Stomach (tissue), 4 donors: ENCODE measurements at regions not wholly inside any gene's neighbourhood (a gene's known extent, or its start where the extent isn't known, plus 50 kb on each side); places are given as distances from the start of the nearest gene placed in this dataset.

Experiments
- EP300 ChIP-seq: sonication (generic); formaldehyde crosslinking; IDR thresholded peaks from one replicate; pipeline ENCODE4 v1.6.1; 2017; ENCODE audit warnings: antibody characterized with exemption
- POLR2A ChIP-seq, 4 donors: fragments of 450-650 bp; IDR thresholded peaks; one replicate each; pipeline ENCODE4 v1.6.1; 2016; ENCODE audit warnings: antibody characterized with exemption in 4 of 4, control low read depth in 2 of 4, mild to moderate bottlenecking in 1 of 4, moderate library complexity in 1 of 4
- TF ChIP-seq, protein P1 (sequence below), 7 experiments: fragments of 450-650 bp in 4 of 7; fragments of 200-600 bp in 3 of 7; sonication (generic) in 3 of 7; IDR thresholded peaks; one replicate each; pipeline ENCODE4 v1.5.1; 2016 to 2019; ENCODE audit warnings: antibody characterized with exemption in 7 of 7, control low read depth in 2 of 7, mild to moderate bottlenecking in 1 of 7

DNA sequence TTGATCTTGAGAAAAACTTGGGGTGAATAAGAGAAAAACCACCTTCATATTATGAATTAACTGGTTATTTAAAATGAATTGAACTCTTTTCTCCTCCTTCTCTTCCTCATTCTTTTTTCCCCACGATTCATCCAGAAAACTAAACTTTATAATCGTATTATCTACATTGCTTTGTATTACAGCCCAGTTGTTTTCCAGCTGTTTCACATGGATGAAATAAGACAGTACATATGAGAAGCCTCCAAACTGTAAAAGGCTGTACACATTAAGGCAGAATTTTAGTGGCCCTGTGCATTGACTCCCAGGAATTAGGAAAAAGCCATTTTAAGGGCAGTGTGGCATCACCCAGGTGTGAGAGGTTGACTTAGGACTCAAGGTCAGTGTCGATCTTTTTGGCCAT lies 80.3 kb upstream of the PGBD5 start:
- TF ChIP-seq, protein P1, sequence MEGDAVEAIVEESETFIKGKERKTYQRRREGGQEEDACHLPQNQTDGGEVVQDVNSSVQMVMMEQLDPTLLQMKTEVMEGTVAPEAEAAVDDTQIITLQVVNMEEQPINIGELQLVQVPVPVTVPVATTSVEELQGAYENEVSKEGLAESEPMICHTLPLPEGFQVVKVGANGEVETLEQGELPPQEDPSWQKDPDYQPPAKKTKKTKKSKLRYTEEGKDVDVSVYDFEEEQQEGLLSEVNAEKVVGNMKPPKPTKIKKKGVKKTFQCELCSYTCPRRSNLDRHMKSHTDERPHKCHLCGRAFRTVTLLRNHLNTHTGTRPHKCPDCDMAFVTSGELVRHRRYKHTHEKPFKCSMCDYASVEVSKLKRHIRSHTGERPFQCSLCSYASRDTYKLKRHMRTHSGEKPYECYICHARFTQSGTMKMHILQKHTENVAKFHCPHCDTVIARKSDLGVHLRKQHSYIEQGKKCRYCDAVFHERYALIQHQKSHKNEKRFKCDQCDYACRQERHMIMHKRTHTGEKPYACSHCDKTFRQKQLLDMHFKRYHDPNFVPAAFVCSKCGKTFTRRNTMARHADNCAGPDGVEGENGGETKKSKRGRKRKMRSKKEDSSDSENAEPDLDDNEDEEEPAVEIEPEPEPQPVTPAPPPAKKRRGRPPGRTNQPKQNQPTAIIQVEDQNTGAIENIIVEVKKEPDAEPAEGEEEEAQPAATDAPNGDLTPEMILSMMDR (IDR thresholded peaks at IDR 0.05) = no peak
- TF ChIP-seq EP300 = no peak
- no peak for TF ChIP-seq POLR2A (IDR thresholded peaks at IDR 0.05)
